OCI-LY1 (cell line): ENCODE measurements at regions not wholly inside any gene's neighbourhood (a gene's known extent, or its start where the extent isn't known, plus 50 kb on each side); places are given as distances from the start of the nearest gene placed in this dataset.

Source experiments
- H2AFZ ChIP-seq: fragments of 200-600 bp; sonication (generic), shearing (Covaris generic); 2 replicates; pipeline ENCODE4 v1.6.0; 2014; ENCODE audit warnings: antibody characterized with exemption, mild to moderate bottlenecking, low read length
- H3F3A ChIP-seq: fragments of 200-600 bp; sonication (generic), shearing (Covaris generic); 2 replicates; pipeline ENCODE4 v1.6.0; 2014; ENCODE audit warnings: mild to moderate bottlenecking, antibody characterized with exemption, low read length, moderate library complexity; ENCODE audit not compliant: insufficient read depth
- H3K27ac ChIP-seq: fragments of 200-600 bp; sonication (generic); 2 replicates; pipeline ENCODE4 v1.5.1; 2014; ENCODE audit warnings: low read length, mixed run types, mild to moderate bottlenecking, low read depth; ENCODE audit not compliant: poor library complexity, severe bottlenecking
- H3K27me3 ChIP-seq: fragments of 200-600 bp; sonication (generic); 2 replicates; pipeline ENCODE4 v1.6.0; 2014; ENCODE audit warnings: antibody characterized with exemption, mild to moderate bottlenecking, low read length, moderate library complexity; ENCODE audit not compliant: insufficient read depth
- H3K36me3 ChIP-seq: fragments of 200-600 bp; sonication (generic); 2 replicates; pipeline ENCODE4 v1.6.1; 2014; ENCODE audit warnings: mild to moderate bottlenecking, antibody characterized with exemption, low read length, moderate library complexity, mixed read lengths; ENCODE audit not compliant: insufficient read depth
- H3K4me1 ChIP-seq: fragments of 200-600 bp; sonication (generic); 2 replicates; pipeline ENCODE4 v1.5.1; 2014; ENCODE audit warnings: mild to moderate bottlenecking, low read length, moderate library complexity; ENCODE audit not compliant: insufficient read depth, severe bottlenecking
- H3K4me2 ChIP-seq: fragments of 200-600 bp; sonication (generic), shearing (Covaris generic); 2 replicates; pipeline ENCODE4 v1.6.1; 2014; ENCODE audit warnings: low read length
- H3K4me3 ChIP-seq: fragments of 200-600 bp; sonication (generic); 2 replicates; pipeline ENCODE4 v1.5.1; 2014; ENCODE audit warnings: low read length, low read depth, mild to moderate bottlenecking, mixed read lengths; ENCODE audit not compliant: poor library complexity, severe bottlenecking
- H3K79me2 ChIP-seq: fragments of 200-600 bp; shearing (Covaris generic); 2 replicates; pipeline ENCODE4 v1.6.1; 2016; ENCODE audit warnings: mixed run types, low read length, mixed read lengths; ENCODE audit not compliant: insufficient read depth
- H3K9ac ChIP-seq: fragments of 200-600 bp; sonication (generic), shearing (Covaris generic); 2 replicates; pipeline ENCODE4 v1.6.1; 2014; ENCODE audit warnings: mild to moderate bottlenecking, low read length, mixed read lengths
- H3K9me2 ChIP-seq: fragments of 200-600 bp; sonication (generic), shearing (Covaris generic); 2 replicates; pipeline ENCODE4 v1.6.1; 2014; ENCODE audit warnings: low read depth, mild to moderate bottlenecking, low read length, mixed read lengths
- H3K9me3 ChIP-seq: fragments of 200-600 bp; shearing (Covaris generic); 2 replicates; pipeline ENCODE4 v1.6.1; 2014; ENCODE audit warnings: low read length, mixed read lengths
- H4K20me1 ChIP-seq: fragments of 200-600 bp; sonication (generic), shearing (Covaris generic); 2 replicates; pipeline ENCODE4 v1.6.0; 2016; ENCODE audit warnings: mild to moderate bottlenecking, low read length; ENCODE audit not compliant: insufficient read depth
- CTCF ChIP-seq: fragments of 200-600 bp; sonication (generic), shearing (Covaris generic); IDR thresholded peaks from 2 replicates; pipeline ENCODE4 v1.5.1; 2017; ENCODE audit warnings: mild to moderate bottlenecking, antibody characterized with exemption, low read length, moderate library complexity, mixed read lengths
- EZH2 ChIP-seq: fragments of 200-600 bp; sonication (generic), shearing (Covaris generic); IDR thresholded peaks from 2 replicates; pipeline ENCODE4 v1.8.0; 2017; ENCODE audit warnings: borderline replicate concordance, mixed run types, mild to moderate bottlenecking, antibody characterized with exemption, low read length, moderate library complexity, mixed read lengths

GRCh38 chr11:15825976-15826650 lies 530.2 kb downstream of the SOX6 start:
- no peak overlapping the region for H3K4me3 ChIP-seq
- H3K9ac ChIP-seq, result no peak overlapping the region
- H3K9me2 ChIP-seq, result no peaks in the 10 kb centered on the region
- TF ChIP-seq EZH2 (no peak), CTCF (no peak)
- H3K27me3 ChIP-seq, result no peaks in the 10 kb centered on the region
- H3K9me3 ChIP-seq, result no peaks in the 10 kb centered on the region
- no peaks in the 10 kb centered on the region for H3K79me2 ChIP-seq
- H3K36me3 ChIP-seq, result no peaks in the 10 kb centered on the region
- no peaks in the 10 kb centered on the region for H4K20me1 ChIP-seq
- no peaks in the 10 kb centered on the region for H3K4me1 ChIP-seq
- no peak overlapping the region for H3K27ac ChIP-seq
- no peak overlapping the region for H2AFZ ChIP-seq
- H3F3A ChIP-seq, result no peaks in the 10 kb centered on the region
- H3K4me2 ChIP-seq, result no peak overlapping the region

- Histone ChIP-seq H3K27me3 (no peaks in the 10 kb centered on the region), H3K9me3 (no peaks in the 10 kb centered on the region), H3K79me2 (no peaks in the 10 kb centered on the region), H3F3A (no peaks in the 10 kb centered on the region), H3K4me2 (no peak overlapping the region), H3K4me3 (no peak overlapping the region), H3K27ac (no peak overlapping the region), H4K20me1 (no peaks in the 10 kb centered on the region), H3K4me1 (no peaks in the 10 kb centered on the region), H2AFZ (no peak overlapping the region), H3K9ac (no peak overlapping the region), H3K9me2 (no peaks in the 10 kb centered on the region), H3K36me3 (no peaks in the 10 kb centered on the region)
- TF ChIP-seq CTCF (peak; percentile 76), EZH2 (no peak)
Observed at GRCh38 chr11:15826826-15827225, 529.5 kb downstream of the SOX6 start.

- no peaks in the 10 kb centered on the region for H3K27me3 ChIP-seq
- H2AFZ ChIP-seq, result no peak overlapping the region
- H3K79me2 ChIP-seq, result no peaks in the 10 kb centered on the region
- no peak overlapping the region for H3K27ac ChIP-seq
- H3K4me3 ChIP-seq, result no peak overlapping the region
- H3K4me2 ChIP-seq, result no peak overlapping the region
- no peak overlapping the region for H3K9ac ChIP-seq
- H3F3A ChIP-seq, result no peaks in the 10 kb centered on the region
- no peaks in the 10 kb centered on the region for H4K20me1 ChIP-seq
- H3K4me1 ChIP-seq, result no peaks in the 10 kb centered on the region
- H3K36me3 ChIP-seq, result no peaks in the 10 kb centered on the region
- no peaks in the 10 kb centered on the region for H3K9me2 ChIP-seq
- H3K9me3 ChIP-seq, result no peaks in the 10 kb centered on the region
- TF ChIP-seq CTCF (no peak), EZH2 (no peak)
Observed at GRCh38 chr11:15828215-15828853, 528.0 kb downstream of the SOX6 start.
